CD14-positive monocyte (primary cell): ENCODE measurements at regions not wholly inside any gene's neighbourhood (a gene's known extent, or its start where the extent isn't known, plus 50 kb on each side); places are given as distances from the start of the nearest gene placed in this dataset.

ENCODE experiments used
- DNase-seq, 3 donors: peaks; one replicate each; pipeline ENCODE4 v3.0.0-alpha.2; 2011 to 2022
- H2AFZ ChIP-seq: 2 replicates; pipeline ENCODE4 v1.6.0; 2012; ENCODE audit warnings: mild to moderate bottlenecking, low read depth, low read length, inconsistent platforms; ENCODE audit not compliant: insufficient read depth, poor library complexity, severe bottlenecking
- H3K27ac ChIP-seq, 2 donors: 1 replicate in 1 of 2; 2 replicates in 1 of 2; pipeline ENCODE4 v1.5.1; 2012 to 2013; ENCODE audit warnings: low read length in 2 of 2, control low read depth in 1 of 2, inconsistent platforms in 1 of 2, low read depth in 1 of 2, mild to moderate bottlenecking in 1 of 2
- H3K27me3 ChIP-seq, 2 donors: one replicate each; pipeline versions ENCODE4 v1.6.0 to v1.6.1; 2011 to 2013; ENCODE audit warnings: low read length in 2 of 2; ENCODE audit not compliant: control insufficient read depth in 2 of 2, insufficient read depth in 2 of 2
- H3K36me3 ChIP-seq, 2 donors: replicated peaks in 1 of 2; 1 replicate in 1 of 2; 2 replicates in 1 of 2; pipeline versions ENCODE4 v1.5.1 to v1.6.1; 2012 to 2013; ENCODE audit warnings: low read length in 2 of 2, control low read depth in 1 of 2, inconsistent platforms in 1 of 2, mild to moderate bottlenecking in 1 of 2; ENCODE audit not compliant: insufficient read depth in 2 of 2, control insufficient read depth in 1 of 2
- H3K4me1 ChIP-seq, 2 donors: 1 replicate in 1 of 2; 2 replicates in 1 of 2; pipeline versions ENCODE4 v1.5.1 to v1.6.1; 2012 to 2013; ENCODE audit warnings: low read length in 2 of 2, control low read depth in 1 of 2, inconsistent platforms in 1 of 2, mild to moderate bottlenecking in 1 of 2, moderate library complexity in 1 of 2; ENCODE audit not compliant: insufficient read depth in 2 of 2, control insufficient read depth in 1 of 2
- H3K4me2 ChIP-seq: replicated peaks from 2 replicates; pipeline ENCODE3; 2012; ENCODE audit warnings: low read length, moderate library complexity, mild to moderate bottlenecking; ENCODE audit not compliant: poor library complexity, severe bottlenecking; ENCODE audit errors: extremely low read depth
- H3K4me3 ChIP-seq, 3 experiments: fragments of 200-600 bp in 1 of 3; sonication (generic) in 1 of 3; replicated peaks in 1 of 3; 1 replicate in 2 of 3; 2 replicates in 1 of 3; pipeline ENCODE4 v1.5.1; 2011 to 2013; ENCODE audit warnings: low read length in 3 of 3, mild to moderate bottlenecking in 3 of 3, control low read depth in 2 of 3, low read depth in 2 of 3, inconsistent platforms in 1 of 3, moderate library complexity in 1 of 3
- H3K79me2 ChIP-seq: 2 replicates; pipeline ENCODE4 v1.6.0; 2012; ENCODE audit warnings: mild to moderate bottlenecking, control low read depth, inconsistent platforms, low read length, moderate library complexity; ENCODE audit not compliant: insufficient read depth
- H3K9ac ChIP-seq: 2 replicates; pipeline ENCODE4 v1.6.0; 2017; ENCODE audit warnings: low read length, mild to moderate bottlenecking; ENCODE audit not compliant: insufficient read depth, poor library complexity, severe bottlenecking
- H3K9me3 ChIP-seq, 2 donors: replicated peaks in 1 of 2; 1 replicate in 1 of 2; 2 replicates in 1 of 2; pipeline versions ENCODE4 v1.5.1 to v1.6.1; 2012 to 2013; ENCODE audit warnings: low read length in 2 of 2, control low read depth in 1 of 2; ENCODE audit not compliant: control insufficient read depth in 1 of 2, insufficient read depth in 1 of 2
- H4K20me1 ChIP-seq: 2 replicates; pipeline ENCODE4 v1.6.0; 2012; ENCODE audit warnings: mild to moderate bottlenecking, low read length, control low read depth, moderate library complexity; ENCODE audit not compliant: insufficient read depth
- H3K27ac Mint-ChIP-seq, 7 donors: one replicate each; pipeline ENCODE4 v1.8.0; 2020; ENCODE audit warnings: mild to moderate bottlenecking in 7 of 7, mixed read lengths in 7 of 7, moderate library complexity in 6 of 7, inconsistent platforms in 2 of 7
- H3K27me3 Mint-ChIP-seq, 3 donors: one replicate each; pipeline ENCODE4 v1.8.0; 2021 to 2022; ENCODE audit warnings: low read depth in 3 of 3, mild to moderate bottlenecking in 3 of 3, mixed read lengths in 3 of 3, moderate library complexity in 3 of 3, inconsistent platforms in 1 of 3
- H3K36me3 Mint-ChIP-seq, 2 donors: one replicate each; pipeline ENCODE4 v1.8.0; 2020; ENCODE audit warnings: mixed read lengths in 2 of 2, inconsistent platforms in 1 of 2, mild to moderate bottlenecking in 1 of 2
- H3K4me1 Mint-ChIP-seq: one replicate; pipeline ENCODE4 v1.8.0; 2020; ENCODE audit warnings: mild to moderate bottlenecking, mixed read lengths
- H3K4me3 Mint-ChIP-seq, 2 donors: one replicate each; pipeline ENCODE4 v1.8.0; 2020; ENCODE audit warnings: mild to moderate bottlenecking in 2 of 2, mixed read lengths in 2 of 2, moderate library complexity in 1 of 2
- H3K9me3 Mint-ChIP-seq, 7 donors: one replicate each; pipeline ENCODE4 v1.8.0; 2020 to 2022; ENCODE audit warnings: mixed read lengths in 7 of 7, mild to moderate bottlenecking in 6 of 7, moderate library complexity in 6 of 7, inconsistent platforms in 2 of 7
- WGBS: methylation state at CpG from one replicate; pipeline ENCODE4 v1.1.5; 2013; ENCODE audit warnings: missing lambda C conversion rate; ENCODE audit not compliant: insufficient coverage; 5-methylcytosine and 5-hydroxymethylcytosine counted together
- intact Hi-C, 2 donors: fragments of 100-400 bp; cut with micrococcal nuclease; formaldehyde crosslinking; loops; one replicate each; pipeline versions ENCODE4 v1.15.0 to v1.15.1; 2023
- TF ChIP-seq, protein P1 (sequence below): fragments of 200-600 bp; IDR thresholded peaks from one replicate; pipeline ENCODE4 v1.8.0; 2022; ENCODE audit warnings: antibody characterized with exemption, mild to moderate bottlenecking

DNA sequence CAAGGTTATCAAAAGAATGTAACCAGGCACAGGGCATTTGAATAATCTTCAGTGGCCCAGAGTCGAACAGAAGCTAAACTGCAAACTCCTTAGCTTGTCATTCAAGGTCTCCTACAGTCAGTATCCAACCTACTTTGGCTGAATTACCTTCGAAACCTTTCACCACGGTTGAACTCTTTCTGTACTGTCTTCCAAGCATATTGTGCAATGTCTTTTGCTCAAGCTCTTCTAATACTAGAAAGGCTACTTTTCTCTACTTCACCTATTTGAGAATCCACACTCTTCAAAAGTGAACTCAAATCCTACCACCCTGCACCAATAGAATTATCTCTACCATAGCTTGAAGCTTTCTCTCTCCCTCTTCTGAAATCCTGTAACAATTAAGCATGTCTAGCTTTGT, 142.9 kb downstream of the NR4A2 start:
- Mint-ChIP-seq H3K36me3 (no peaks in the 10 kb centered on the region), H3K9me3 (no peaks in the 10 kb centered on the region), H3K27ac (no peak overlapping the region), H3K27me3 (peaks cover 0 to 3% (median 0%) of the 10 kb centered on the region in 3 donors), H3K4me3 (no peak overlapping the region), H3K4me1 (peaks cover 3% of the 10 kb centered on the region)
- Histone ChIP-seq H3K79me2 (no peaks in the 10 kb centered on the region), H2AFZ (no peak overlapping the region), H3K27me3 (no peaks in the 10 kb centered on the region), H3K9me3 (no peaks in the 10 kb centered on the region), H3K4me3 (no peak overlapping the region), H4K20me1 (no peaks in the 10 kb centered on the region), H3K4me1 (no peaks in the 10 kb centered on the region), H3K27ac (no peak overlapping the region), H3K36me3 (no peaks in the 10 kb centered on the region), H3K4me2 (no peak overlapping the region), H3K9ac (no peak overlapping the region)
- no peak for DNase-seq
- intact Hi-C loops, result no loop called here
- TF ChIP-seq, protein P1, sequence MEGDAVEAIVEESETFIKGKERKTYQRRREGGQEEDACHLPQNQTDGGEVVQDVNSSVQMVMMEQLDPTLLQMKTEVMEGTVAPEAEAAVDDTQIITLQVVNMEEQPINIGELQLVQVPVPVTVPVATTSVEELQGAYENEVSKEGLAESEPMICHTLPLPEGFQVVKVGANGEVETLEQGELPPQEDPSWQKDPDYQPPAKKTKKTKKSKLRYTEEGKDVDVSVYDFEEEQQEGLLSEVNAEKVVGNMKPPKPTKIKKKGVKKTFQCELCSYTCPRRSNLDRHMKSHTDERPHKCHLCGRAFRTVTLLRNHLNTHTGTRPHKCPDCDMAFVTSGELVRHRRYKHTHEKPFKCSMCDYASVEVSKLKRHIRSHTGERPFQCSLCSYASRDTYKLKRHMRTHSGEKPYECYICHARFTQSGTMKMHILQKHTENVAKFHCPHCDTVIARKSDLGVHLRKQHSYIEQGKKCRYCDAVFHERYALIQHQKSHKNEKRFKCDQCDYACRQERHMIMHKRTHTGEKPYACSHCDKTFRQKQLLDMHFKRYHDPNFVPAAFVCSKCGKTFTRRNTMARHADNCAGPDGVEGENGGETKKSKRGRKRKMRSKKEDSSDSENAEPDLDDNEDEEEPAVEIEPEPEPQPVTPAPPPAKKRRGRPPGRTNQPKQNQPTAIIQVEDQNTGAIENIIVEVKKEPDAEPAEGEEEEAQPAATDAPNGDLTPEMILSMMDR, result no peak
- WGBS, result 86% methylated on average over 3 of the region's 3 CpGs

DNA sequence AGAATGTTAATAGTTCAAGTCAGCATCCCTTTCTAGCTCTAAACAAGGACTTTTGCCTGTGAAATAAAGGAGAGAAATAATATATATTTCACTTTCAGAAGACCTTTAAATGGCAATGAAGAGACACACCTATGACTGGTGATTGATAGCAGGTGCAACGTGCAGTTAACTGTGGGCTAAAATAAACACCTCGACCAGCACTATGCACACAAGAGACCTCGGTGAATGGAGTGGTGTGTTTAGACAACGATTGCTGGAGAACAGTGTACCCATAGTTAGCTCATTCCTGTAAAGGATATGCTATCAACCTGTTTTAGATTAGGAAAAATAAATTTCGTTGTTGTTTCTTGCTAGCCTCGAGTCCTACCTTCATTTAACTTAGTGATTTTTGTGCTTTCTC, 143.4 kb downstream of the NR4A2 start:
- Histone ChIP-seq H3K27ac (no peak overlapping the region), H3K4me3 (no peak overlapping the region), H3K9me3 (no peaks in the 10 kb centered on the region), H3K36me3 (no peaks in the 10 kb centered on the region), H2AFZ (no peak overlapping the region), H4K20me1 (no peaks in the 10 kb centered on the region), H3K9ac (no peak overlapping the region), H3K4me1 (no peaks in the 10 kb centered on the region), H3K79me2 (no peaks in the 10 kb centered on the region), H3K4me2 (no peak overlapping the region), H3K27me3 (no peaks in the 10 kb centered on the region)
- intact Hi-C loops, result no loop called here
- H3K27ac Mint-ChIP-seq, result no peak overlapping the region
- WGBS, result 90% methylated on average over 3 of the region's 6 CpGs
- no peaks in the 10 kb centered on the region for H3K36me3 Mint-ChIP-seq
- DNase-seq, result no peak
- TF ChIP-seq, protein P1, result no peak
- H3K4me1 Mint-ChIP-seq, result peaks cover 3% of the 10 kb centered on the region
- no peaks in the 10 kb centered on the region for H3K9me3 Mint-ChIP-seq
- H3K27me3 Mint-ChIP-seq, result peaks cover 0 to 4% (median 0%) of the 10 kb centered on the region in 3 donors
- H3K4me3 Mint-ChIP-seq, result no peak overlapping the region
